Testis (tissue), 2 donors: ENCODE measurements at regions not wholly inside any gene's neighbourhood (a gene's known extent, or its start where the extent isn't known, plus 50 kb on each side); places are given as distances from the start of the nearest gene placed in this dataset.

Experiments
- POLR2A ChIP-seq: fragments of 450-650 bp; IDR thresholded peaks from one replicate; pipeline ENCODE4 v1.6.1; 2017; ENCODE audit warnings: antibody characterized with exemption, mild to moderate bottlenecking, moderate library complexity
- TF ChIP-seq, protein P1 (sequence below), 3 experiments: fragments of 450-650 bp in 2 of 3; fragments of 200-600 bp in 1 of 3; sonication (generic) in 1 of 3; IDR thresholded peaks; one replicate each; pipeline ENCODE4 v1.5.1; 2016 to 2019; ENCODE audit warnings: antibody characterized with exemption in 3 of 3, mild to moderate bottlenecking in 2 of 3, moderate library complexity in 1 of 3

DNA sequence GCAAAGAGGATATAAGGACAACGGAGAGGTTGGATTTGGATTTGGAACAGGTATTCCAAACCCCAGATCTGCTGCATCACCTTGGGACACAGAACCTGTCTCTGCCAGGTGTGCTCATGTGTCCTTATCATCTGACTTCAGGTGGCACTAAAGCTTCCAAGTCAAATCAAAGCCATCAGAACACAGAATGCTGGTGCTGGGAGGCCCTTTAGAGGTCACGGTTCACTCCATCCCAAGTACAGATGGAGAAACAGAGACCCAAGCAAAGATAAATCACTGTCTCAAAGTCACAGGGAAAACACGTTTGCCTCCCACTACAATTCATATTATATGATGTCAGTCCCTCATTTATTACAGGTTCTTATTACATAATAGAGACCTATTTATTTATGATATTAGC is 72.8 kb downstream of the HES1 start:
- no peak for TF ChIP-seq POLR2A
- TF ChIP-seq, protein P1, sequence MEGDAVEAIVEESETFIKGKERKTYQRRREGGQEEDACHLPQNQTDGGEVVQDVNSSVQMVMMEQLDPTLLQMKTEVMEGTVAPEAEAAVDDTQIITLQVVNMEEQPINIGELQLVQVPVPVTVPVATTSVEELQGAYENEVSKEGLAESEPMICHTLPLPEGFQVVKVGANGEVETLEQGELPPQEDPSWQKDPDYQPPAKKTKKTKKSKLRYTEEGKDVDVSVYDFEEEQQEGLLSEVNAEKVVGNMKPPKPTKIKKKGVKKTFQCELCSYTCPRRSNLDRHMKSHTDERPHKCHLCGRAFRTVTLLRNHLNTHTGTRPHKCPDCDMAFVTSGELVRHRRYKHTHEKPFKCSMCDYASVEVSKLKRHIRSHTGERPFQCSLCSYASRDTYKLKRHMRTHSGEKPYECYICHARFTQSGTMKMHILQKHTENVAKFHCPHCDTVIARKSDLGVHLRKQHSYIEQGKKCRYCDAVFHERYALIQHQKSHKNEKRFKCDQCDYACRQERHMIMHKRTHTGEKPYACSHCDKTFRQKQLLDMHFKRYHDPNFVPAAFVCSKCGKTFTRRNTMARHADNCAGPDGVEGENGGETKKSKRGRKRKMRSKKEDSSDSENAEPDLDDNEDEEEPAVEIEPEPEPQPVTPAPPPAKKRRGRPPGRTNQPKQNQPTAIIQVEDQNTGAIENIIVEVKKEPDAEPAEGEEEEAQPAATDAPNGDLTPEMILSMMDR (IDR thresholded peaks at IDR 0.05): no peak
